ENCODE measurements at regions not wholly inside any gene's neighbourhood (a gene's known extent, or its start where the extent isn't known, plus 50 kb on each side); places are given as distances from the start of the nearest gene placed in this dataset.

DNA sequence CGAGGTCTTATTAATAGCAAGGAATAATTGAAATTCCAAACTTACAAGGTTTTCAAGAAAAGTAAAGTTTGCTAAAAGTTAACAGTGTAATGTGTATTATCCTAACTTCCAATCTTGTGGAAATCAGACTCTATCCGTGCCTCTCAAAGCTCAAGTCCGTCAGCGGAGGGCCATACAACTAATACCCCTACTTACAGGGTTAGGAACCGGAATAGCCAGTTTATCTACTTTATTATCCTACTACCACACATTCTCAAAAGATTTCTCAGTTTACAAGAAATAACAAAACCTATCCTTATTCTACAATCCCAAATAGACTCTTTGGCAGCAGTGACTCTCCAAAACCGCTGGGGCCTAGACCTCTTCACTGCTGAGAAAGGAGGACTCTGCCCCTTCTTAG lies 457.8 kb downstream of the PTPRC start:
- TF ChIP-seq POLR2A (IDR thresholded peaks at IDR 0.05; ENCODE audit: low read depth, low read length) (no peak), SPI1 (IDR thresholded peaks at IDR 0.05; ENCODE audit: low read depth, low read length) (no peak), POLR2AphosphoS5 (IDR thresholded peaks at IDR 0.05; ENCODE audit: low read depth, low read length) (no peak), PAX5 (IDR thresholded peaks at IDR 0.05; ENCODE audit: insufficient read depth, low read length, severe bottlenecking) (no peak), TAF1 (IDR thresholded peaks at IDR 0.05; ENCODE audit: low read depth, low read length) (no peak)
